GM10266 (cell line): ENCODE measurements at regions not wholly inside any gene's neighbourhood (a gene's known extent, or its start where the extent isn't known, plus 50 kb on each side); places are given as distances from the start of the nearest gene placed in this dataset.

Source experiments
- DNase-seq: peaks from one replicate; pipeline ENCODE4 v3.0.0; 2012; ENCODE audit errors: extremely low spot score
- CTCF ChIP-seq: IDR thresholded peaks from 2 replicates; pipeline ENCODE4 v1.5.1; 2012; ENCODE audit warnings: mild to moderate bottlenecking, low read depth; ENCODE audit not compliant: control insufficient read depth, insufficient read depth; ENCODE audit errors: missing control alignments

GRCh38 chr3:101104321-101104720, 111.1 kb upstream of the ABI3BP start:
- DNase-seq, result no peak
- TF ChIP-seq CTCF, result no peak

- TF ChIP-seq CTCF, result no peak
- no peak for DNase-seq
Measured at GRCh38 chr3:101102678-101103296, 109.6 kb upstream of the ABI3BP start.

- no peak for DNase-seq
- TF ChIP-seq CTCF, result no peak
Measured at GRCh38 chr3:101100361-101101009, 107.3 kb upstream of the ABI3BP start.

GRCh38 chr3:101099791-101100190, 106.6 kb upstream of the ABI3BP start:
- no peak for DNase-seq
- TF ChIP-seq CTCF, result no peak

- TF ChIP-seq CTCF, result no peak
Measured at GRCh38 chr3:101096444-101096843, 103.2 kb upstream of the ABI3BP start.

GRCh38 chr3:101095693-101096430, 102.6 kb upstream of the ABI3BP start:
- TF ChIP-seq CTCF, result no peak
- no peak for DNase-seq

More at GRCh38 chr3:101096444-101096843, 103.2 kb upstream of the ABI3BP start:
- no peak for DNase-seq

- DNase-seq, result no peak
- TF ChIP-seq CTCF, result no peak
Measured at GRCh38 chr3:101091489-101091888, 98.3 kb upstream of the ABI3BP start.
